ENCODE measurements at regions not wholly inside any gene's neighbourhood (a gene's known extent, or its start where the extent isn't known, plus 50 kb on each side); places are given as distances from the start of the nearest gene placed in this dataset.

DNA sequence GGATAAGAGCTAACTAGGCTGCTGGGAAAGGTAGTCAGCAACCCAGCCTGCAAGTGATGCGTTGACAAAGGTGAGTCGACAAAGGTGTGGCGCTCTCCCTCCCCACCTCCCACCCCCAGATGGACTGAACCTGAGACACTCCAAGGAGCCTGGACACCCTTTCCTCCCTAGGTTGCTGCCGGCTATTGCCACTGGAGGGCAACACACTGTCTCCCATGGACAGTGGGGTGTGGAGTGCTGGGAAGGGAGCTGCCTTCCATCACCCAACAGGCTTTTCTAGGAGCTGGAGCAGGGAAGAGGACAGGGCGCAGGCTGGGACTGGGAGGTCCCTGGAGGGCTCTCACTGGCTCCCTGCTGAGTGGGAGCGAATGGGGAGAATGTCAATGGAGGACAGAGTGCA lies 75.4 kb upstream of the ARAP3 start:
- TF ChIP-seq GATA2 (IDR thresholded peaks at IDR 0.05; ENCODE audit: low read depth, low read length) (no peak), GATA3 (IDR thresholded peaks at IDR 0.05; ENCODE audit: low read depth, low read length) (no peak)

All from SH-SY5Y (cell line).